PC-9 (cell line): ENCODE measurements at regions not wholly inside any gene's neighbourhood (a gene's known extent, or its start where the extent isn't known, plus 50 kb on each side); places are given as distances from the start of the nearest gene placed in this dataset.

Experiments
- BruUV-seq: library from RNA; stranded (reverse); fragments of 400-500 nt; replicated peaks from 2 replicates; lab custom pipeline; 2021; lab: Mats Ljungman, UMichigan
- CTCF ChIA-PET: fragments of 300-600 bp; sonication (Branson Sonifier 250); formaldehyde crosslinking; loops from one replicate; lab custom pipeline; 2022; ENCODE audit warnings: antibody characterized with exemption; lab: Charles Lee
- POLR2A ChIA-PET: fragments of 300-600 bp; sonication (Branson Sonifier 250); formaldehyde crosslinking; loops from one replicate; lab custom pipeline; 2022; ENCODE audit warnings: antibody characterized with exemption; ENCODE audit not compliant: unreplicated experiment; lab: Charles Lee
- DNase-seq, 2 experiments: peaks; one replicate each; pipeline versions ENCODE4 v3.0.0 to v3.0.0-alpha.2; 2015 to 2022; ENCODE audit warnings: mixed read lengths in 1 of 2
- H2AFZ ChIP-seq: fragments of 200-600 bp; sonication (generic); 2 replicates; pipeline ENCODE4 v1.8.1; 2017; ENCODE audit warnings: antibody characterized with exemption
- H3F3A ChIP-seq: fragments of 200-600 bp; sonication (generic); 2 replicates; pipeline ENCODE4 v1.8.1; 2017; ENCODE audit warnings: antibody characterized with exemption, mild to moderate bottlenecking, low read depth; ENCODE audit not compliant: insufficient read depth
- H3K27ac ChIP-seq: fragments of 200-600 bp; sonication (generic); 2 replicates; pipeline ENCODE4 v1.6.1; 2016; ENCODE audit warnings: mixed run types
- H3K27me3 ChIP-seq: fragments of 200-600 bp; sonication (generic); 2 replicates; pipeline ENCODE4 v1.6.1; 2016; ENCODE audit warnings: low read depth, mixed run types; ENCODE audit not compliant: insufficient read depth
- H3K36me3 ChIP-seq: fragments of 200-600 bp; sonication (generic); 2 replicates; pipeline ENCODE4 v1.6.1; 2016; ENCODE audit warnings: low read depth, mixed run types
- H3K4me1 ChIP-seq: fragments of 200-600 bp; sonication (generic); replicated peaks from 2 replicates; pipeline ENCODE4 v1.6.1; 2016; ENCODE audit warnings: mixed run types; ENCODE audit not compliant: insufficient read depth
- H3K4me2 ChIP-seq: fragments of 200-600 bp; sonication (generic); 2 replicates; pipeline ENCODE4 v1.6.1; 2017; ENCODE audit warnings: mixed run types
- H3K4me3 ChIP-seq: fragments of 200-600 bp; sonication (generic); 2 replicates; pipeline ENCODE4 v1.6.1; 2016; ENCODE audit warnings: mixed run types
- H3K79me2 ChIP-seq: fragments of 200-600 bp; sonication (generic); 2 replicates; pipeline ENCODE4 v1.6.1; 2017; ENCODE audit warnings: low read depth, mixed run types
- H3K9me2 ChIP-seq: fragments of 200-600 bp; sonication (generic); 2 replicates; pipeline ENCODE4 v1.8.1; 2017; ENCODE audit warnings: mild to moderate bottlenecking; ENCODE audit not compliant: insufficient read depth
- H3K9me3 ChIP-seq: fragments of 200-600 bp; sonication (generic); 2 replicates; pipeline ENCODE4 v1.8.1; 2016; ENCODE audit warnings: low read depth; ENCODE audit not compliant: insufficient read depth
- H4K20me1 ChIP-seq: fragments of 200-600 bp; sonication (generic); 2 replicates; pipeline ENCODE4 v1.8.1; 2017; ENCODE audit not compliant: insufficient read depth
- EZH2 ChIP-seq: fragments of 200-600 bp; sonication (generic); IDR thresholded peaks from 2 replicates; pipeline ENCODE4 v1.8.0; 2017; ENCODE audit warnings: antibody characterized with exemption, low read depth
- intact Hi-C: fragments of 100-400 bp; cut with micrococcal nuclease; formaldehyde crosslinking; loops from one replicate; pipeline ENCODE4 v1.10.0; 2022; ENCODE audit not compliant: unreplicated experiment
- TF ChIP-seq, protein P1 (sequence below): fragments of 200-600 bp; sonication (generic); conservative IDR thresholded peaks from 2 replicates; pipeline ENCODE4 v1.6.1; 2017; ENCODE audit warnings: mixed run types, antibody characterized with exemption, mild to moderate bottlenecking, moderate library complexity

DNA sequence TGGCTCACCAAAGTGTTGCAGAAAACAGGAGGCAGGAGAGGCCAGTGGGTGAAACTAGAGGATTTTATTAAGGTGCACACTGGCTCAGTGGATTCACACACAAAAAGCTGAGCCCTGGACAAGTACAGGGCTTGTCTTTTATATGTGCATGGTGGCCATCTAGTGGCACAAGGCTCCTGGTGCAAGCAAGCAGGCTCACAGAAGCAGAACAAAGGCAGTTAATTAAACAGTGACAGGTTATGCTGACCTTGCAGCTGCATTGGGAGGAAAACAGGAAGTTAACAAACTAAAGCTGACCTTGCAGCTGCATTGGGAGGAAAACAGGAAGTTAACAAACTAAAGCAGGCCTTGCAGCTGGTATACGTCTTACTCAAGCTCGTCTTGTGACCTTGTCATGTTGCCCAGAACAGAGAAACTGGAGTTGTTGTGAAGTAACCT lies 65.3 kb upstream of the ZNF681 start:
- ChIA-PET CTCF (no interaction called here), POLR2A (no interaction called here)
- H3K36me3 ChIP-seq: 0 out of 2 replicates have a peak, but pooled peaks cover 4% of the 10 kb centered on the region
- H2AFZ ChIP-seq: no peak overlapping the region
- no peak for TF ChIP-seq EZH2
- TF ChIP-seq, protein P1, sequence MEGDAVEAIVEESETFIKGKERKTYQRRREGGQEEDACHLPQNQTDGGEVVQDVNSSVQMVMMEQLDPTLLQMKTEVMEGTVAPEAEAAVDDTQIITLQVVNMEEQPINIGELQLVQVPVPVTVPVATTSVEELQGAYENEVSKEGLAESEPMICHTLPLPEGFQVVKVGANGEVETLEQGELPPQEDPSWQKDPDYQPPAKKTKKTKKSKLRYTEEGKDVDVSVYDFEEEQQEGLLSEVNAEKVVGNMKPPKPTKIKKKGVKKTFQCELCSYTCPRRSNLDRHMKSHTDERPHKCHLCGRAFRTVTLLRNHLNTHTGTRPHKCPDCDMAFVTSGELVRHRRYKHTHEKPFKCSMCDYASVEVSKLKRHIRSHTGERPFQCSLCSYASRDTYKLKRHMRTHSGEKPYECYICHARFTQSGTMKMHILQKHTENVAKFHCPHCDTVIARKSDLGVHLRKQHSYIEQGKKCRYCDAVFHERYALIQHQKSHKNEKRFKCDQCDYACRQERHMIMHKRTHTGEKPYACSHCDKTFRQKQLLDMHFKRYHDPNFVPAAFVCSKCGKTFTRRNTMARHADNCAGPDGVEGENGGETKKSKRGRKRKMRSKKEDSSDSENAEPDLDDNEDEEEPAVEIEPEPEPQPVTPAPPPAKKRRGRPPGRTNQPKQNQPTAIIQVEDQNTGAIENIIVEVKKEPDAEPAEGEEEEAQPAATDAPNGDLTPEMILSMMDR: peak; percentile 34; the same call in 1 of the 2 replicates
- DNase-seq: no peak
- H3K9me3 ChIP-seq: peaks cover 57% of the 10 kb centered on the region
- H3K27me3 ChIP-seq: no peaks in the 10 kb centered on the region
- no peaks in the 10 kb centered on the region for H3K9me2 ChIP-seq
- H4K20me1 ChIP-seq: no peaks in the 10 kb centered on the region
- H3K4me2 ChIP-seq: no peak overlapping the region
- no TSS peak for BruUV-seq
- H3K27ac ChIP-seq: no peak overlapping the region
- H3F3A ChIP-seq: peaks cover 21% of the 10 kb centered on the region
- H3K79me2 ChIP-seq: no peaks in the 10 kb centered on the region
- intact Hi-C loops: loop anchor here (2.0 kb wide), 2 partner anchors 61 to 275 kb away; a partner anchor contains a TSS
- H3K4me1 ChIP-seq: peaks cover 21% of the 10 kb centered on the region
- H3K4me3 ChIP-seq: no peak overlapping the region

DNA sequence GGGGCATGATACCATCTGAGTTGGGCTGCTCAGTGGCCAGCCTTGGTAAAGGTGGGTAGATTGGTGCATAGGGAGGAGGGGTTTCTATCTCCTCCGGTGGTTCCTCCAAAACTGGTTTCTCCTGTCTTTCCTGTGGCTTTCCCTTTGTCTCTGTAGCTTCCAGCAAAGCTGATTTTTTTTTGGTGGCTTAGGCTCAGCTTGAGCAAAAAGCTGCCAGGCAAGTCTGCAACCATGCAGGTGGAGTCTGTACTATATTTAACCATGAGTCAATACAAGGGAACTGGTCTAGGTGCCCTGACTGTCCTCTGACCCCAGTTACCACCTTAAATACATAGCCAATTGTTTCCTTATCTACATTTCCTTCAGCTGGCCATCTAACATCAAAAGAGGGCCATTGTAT lies 64.0 kb upstream of the ZNF681 start:
- Histone ChIP-seq H3K27ac (0 out of 2 replicates have a peak overlapping the region, but pooled peaks have one; percentile 17), H3K27me3 (no peaks in the 10 kb centered on the region), H3K36me3 (0 out of 2 replicates have a peak, but pooled peaks cover 4% of the 10 kb centered on the region), H4K20me1 (no peaks in the 10 kb centered on the region), H3K9me3 (peaks cover 64% of the 10 kb centered on the region), H3K4me1 (peaks cover 21% of the 10 kb centered on the region), H2AFZ (no peak overlapping the region), H3K79me2 (no peaks in the 10 kb centered on the region), H3K4me2 (peak overlapping the region; percentile 51), H3F3A (peaks cover 21% of the 10 kb centered on the region), H3K9me2 (no peaks in the 10 kb centered on the region), H3K4me3 (0 out of 2 replicates have a peak overlapping the region, but pooled peaks have one; percentile 1)
- TF ChIP-seq, protein P1: no peak
- no peak for TF ChIP-seq EZH2
- intact Hi-C loops: loop anchor here (2.0 kb wide), 2 partner anchors 60 to 274 kb away; a partner anchor contains a TSS
- peak; percentile 67 to 96 for DNase-seq
- ChIA-PET CTCF (no interaction called here), POLR2A (no interaction called here)
- BruUV-seq: no TSS peak

DNA sequence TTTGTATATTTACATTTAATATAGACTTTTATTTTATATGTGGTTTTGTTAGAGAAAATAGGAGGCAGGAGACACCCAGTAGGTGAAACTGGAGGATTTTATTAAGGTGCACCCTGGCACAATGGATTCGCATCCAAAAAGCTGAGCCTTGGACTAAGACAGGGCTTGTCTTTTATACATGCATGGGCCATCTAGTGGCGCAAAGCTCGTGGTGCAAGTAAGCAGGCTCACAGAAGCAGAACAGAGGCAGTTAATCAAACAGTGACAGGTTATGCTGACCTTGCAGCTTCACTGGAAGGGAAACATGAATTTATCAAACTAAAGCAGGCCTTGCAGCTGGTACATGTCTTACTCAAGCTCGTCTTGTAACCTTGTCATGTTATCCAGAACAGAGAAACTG lies 58.8 kb upstream of the ZNF681 start:
- no peak overlapping the region for H2AFZ ChIP-seq
- no peak for DNase-seq
- intact Hi-C loops: no loop called here
- H4K20me1 ChIP-seq: no peaks in the 10 kb centered on the region
- H3K4me2 ChIP-seq: no peak overlapping the region
- H3K79me2 ChIP-seq: no peaks in the 10 kb centered on the region
- H3F3A ChIP-seq: peaks cover 6% of the 10 kb centered on the region
- peaks cover 13% of the 10 kb centered on the region for H3K36me3 ChIP-seq
- TF ChIP-seq, protein P1: peak; percentile 52
- no peak for TF ChIP-seq EZH2
- BruUV-seq: no TSS peak
- H3K27me3 ChIP-seq: no peaks in the 10 kb centered on the region
- H3K27ac ChIP-seq: no peak overlapping the region
- no peak overlapping the region for H3K4me3 ChIP-seq
- ChIA-PET POLR2A (no interaction called here), CTCF (no interaction called here)
- H3K9me3 ChIP-seq: peaks cover 38% of the 10 kb centered on the region
- no peaks in the 10 kb centered on the region for H3K9me2 ChIP-seq
- H3K4me1 ChIP-seq: peaks cover 11% of the 10 kb centered on the region
